Right renal pelvis (tissue), 4 donors: ENCODE measurements at regions not wholly inside any gene's neighbourhood (a gene's known extent, or its start where the extent isn't known, plus 50 kb on each side); places are given as distances from the start of the nearest gene placed in this dataset.

ENCODE experiments used
- DNase-seq, 4 donors: peaks; one replicate each; pipeline ENCODE4 v3.0.0-alpha.2; 2013; ENCODE audit warnings: low read depth in 4 of 4, low spot score in 3 of 4, missing footprints in 1 of 4

DNA sequence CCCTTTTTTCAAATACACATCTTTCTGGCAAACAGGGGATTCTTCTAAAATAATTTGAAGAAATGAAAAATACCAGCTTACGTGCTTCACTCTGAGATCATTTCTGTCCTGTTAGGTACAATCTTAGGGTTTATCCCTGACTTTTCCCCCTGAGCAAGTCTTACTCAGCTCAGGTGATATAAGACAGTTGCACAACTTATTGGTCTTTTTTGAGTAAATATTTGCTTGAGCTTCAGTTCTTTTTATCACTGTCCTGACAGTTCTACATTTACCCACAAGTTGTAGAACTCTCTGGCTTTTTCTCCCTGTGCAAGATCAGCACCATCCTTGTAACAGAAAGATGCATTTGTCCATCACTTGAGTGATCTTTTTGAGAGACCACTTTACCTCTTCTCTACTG is 84.9 kb downstream of the MID1IP1 start:
- no peak for DNase-seq

DNA sequence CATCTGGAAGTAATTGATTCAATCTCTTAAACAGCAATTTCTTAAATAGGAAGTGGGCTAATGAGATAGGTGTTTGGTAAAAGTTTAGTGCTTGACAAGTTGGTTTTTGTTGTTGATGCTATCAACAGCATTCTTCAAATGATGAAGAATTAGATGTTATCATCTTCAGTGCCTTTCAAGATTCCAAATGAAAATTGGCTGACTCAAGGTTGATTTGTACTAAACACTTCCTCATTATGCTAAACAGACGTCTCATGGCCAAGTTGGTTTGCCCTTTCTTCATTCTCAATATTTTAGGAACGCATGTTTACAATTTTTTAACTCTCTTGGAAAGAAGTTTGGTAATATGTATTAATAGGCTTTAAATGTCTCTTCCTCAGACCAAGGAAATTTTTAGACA is 86.0 kb downstream of the MID1IP1 start:
- DNase-seq = no peak

DNA sequence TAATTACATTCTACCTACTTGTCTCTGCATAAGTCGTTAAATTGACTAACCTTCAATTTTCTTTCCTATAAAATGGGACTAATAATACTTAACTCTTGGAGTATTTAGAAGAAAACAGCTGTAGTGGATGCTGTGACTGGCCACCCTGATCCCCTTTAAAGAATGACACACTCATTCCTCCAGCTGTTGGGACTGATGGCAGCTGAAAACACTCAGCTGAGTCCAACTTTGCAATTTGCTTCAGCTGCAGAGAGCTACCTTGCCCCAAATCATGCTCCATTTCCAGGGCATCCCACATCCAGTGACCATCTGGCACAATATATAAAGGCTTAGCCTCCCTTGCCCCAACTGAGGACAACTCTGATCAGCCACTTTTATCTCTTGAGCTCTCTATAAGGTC is 89.1 kb downstream of the MID1IP1 start:
- DNase-seq = no peak

DNA sequence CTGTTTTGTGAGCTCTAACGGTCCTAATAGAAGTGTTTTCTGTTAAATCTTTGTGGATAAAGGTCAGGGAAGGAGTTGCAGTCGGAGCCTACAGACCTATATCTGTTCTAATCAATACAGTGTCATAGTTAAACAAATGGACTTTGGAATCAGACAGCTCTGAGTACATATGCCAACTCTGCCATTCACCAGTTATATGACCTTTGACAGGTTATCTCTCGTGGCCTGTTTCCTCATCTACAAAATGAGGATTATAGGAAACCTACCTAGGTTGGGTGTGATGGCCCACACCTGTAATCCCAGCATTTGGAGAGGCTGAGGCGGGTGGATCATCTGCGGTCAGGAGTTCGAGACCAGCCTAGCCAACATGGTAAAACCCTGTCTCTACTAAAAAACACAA is 89.7 kb downstream of the MID1IP1 start:
- DNase-seq = no peak

DNA sequence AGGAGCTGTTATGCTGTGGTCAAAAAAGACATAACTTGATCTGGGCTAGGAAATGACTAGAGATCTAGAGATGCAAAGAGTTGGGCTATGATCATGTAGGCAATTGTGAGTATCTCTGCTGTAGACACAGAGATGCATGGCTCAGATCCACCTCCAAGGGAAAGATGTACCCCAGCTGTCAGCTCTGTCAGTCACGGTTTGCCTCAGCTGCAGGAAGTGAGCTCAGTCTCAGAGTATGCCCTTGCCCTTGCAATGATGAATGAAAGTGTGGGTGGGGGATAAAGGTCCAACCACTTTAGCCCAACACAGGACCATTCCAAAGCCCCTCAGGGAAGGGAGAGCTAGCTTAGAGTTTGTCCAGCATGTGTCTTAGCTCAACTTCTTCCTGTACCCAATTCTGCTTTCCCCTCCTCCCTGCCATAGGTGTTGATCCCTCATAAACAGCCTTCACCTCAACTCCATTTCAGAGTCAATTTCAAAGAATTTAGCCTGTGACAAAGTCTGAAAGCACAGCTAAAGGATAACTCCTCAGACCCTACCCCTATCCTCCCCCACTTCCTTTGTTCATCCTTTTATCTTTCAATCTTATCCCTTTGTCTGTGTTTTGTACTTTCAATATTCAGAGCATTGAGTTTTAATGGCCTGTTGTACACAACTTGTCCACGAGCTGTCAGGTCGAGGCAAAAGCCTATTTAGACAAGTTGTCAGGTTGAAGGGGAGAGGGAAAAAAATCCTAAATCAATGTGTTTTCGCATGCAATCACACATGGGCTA is 90.6 kb downstream of the MID1IP1 start:
- DNase-seq = no peak

DNA sequence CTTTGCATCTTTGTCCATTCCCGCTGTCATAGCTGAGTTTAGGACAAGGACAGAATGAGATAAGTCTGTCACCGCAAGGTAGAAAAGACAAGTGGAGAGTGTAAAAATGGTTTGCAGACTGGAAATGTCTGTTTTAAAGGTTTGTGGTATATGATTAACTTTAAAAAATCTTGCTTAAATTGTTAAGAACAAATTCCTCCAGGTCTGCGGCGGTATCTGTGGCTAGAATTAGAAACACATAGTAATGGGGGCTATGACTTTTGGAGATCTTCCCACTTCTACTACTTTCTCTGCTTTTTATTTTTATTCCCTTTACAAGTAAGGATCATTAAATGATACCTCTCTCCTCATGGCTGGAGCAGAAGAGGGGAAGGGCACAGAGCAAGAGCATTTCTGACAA is 92.2 kb downstream of the MID1IP1 start:
- no peak for DNase-seq

DNA sequence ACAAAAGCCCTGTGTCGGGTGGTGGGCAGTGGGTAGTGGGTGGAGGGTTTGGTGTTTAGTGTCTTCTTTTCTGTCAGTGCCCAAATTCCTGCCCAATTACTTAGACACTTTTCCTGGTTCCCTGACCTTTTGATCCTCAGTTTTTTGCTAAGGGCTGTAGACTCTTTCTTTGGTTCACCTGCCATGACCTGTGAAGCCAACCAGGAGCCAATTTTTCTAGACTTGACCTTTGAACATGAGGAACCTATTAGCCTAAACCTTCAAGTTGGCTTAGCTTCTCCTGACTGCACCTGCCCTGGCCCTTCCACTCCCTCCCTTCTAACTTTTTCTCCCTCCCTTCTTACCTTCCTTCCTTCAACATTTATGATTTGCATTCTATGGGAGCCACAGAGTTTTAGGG is 94.5 kb downstream of the MID1IP1 start:
- DNase-seq = no peak

DNA sequence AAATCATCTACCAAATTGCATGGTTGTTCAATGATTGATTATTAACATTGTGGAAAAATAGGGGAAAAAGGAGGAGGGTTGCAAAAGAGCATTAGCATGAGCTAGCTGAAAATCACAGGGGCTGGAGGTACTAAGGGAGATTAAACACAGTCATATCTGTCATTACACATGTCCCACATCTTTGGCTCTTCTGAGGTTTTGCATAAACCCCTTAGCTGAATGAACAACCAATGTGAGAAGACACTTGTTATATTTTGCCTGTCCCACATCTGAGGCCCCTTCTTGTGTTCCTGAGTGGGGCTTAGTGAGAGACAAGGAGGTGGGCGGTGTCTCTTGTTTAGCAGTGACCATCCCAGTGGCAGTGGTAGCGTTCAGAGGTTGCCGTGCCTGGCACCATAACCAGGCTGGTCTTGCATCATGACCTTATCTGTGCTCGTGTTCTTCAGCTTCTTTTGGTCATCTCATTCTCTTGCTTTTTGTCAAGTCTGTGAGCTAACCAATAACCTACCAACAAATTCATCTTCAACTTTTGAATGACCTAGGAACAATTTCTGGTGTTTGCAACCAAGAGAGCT is 95.6 kb downstream of the MID1IP1 start:
- no peak for DNase-seq

DNA sequence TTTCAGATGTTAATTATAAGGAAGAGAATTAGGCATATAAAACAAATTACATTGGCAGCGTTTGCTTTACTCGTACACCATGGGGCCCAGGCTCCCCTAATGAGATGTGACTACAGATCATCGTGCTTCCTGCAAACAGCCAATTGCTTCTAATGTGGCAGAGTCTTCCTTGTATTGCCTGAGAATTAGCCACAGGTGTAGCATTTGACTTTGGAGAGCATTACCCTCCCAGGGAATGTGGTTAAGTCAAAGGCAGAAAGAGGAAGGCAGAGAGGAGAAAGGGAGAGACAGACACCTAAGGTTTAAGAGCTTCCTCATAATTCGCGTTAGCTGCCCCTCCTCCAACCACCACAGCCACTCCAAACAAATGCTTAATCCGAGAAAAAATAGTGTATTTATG is 97.0 kb downstream of the MID1IP1 start:
- DNase-seq = no peak

DNA sequence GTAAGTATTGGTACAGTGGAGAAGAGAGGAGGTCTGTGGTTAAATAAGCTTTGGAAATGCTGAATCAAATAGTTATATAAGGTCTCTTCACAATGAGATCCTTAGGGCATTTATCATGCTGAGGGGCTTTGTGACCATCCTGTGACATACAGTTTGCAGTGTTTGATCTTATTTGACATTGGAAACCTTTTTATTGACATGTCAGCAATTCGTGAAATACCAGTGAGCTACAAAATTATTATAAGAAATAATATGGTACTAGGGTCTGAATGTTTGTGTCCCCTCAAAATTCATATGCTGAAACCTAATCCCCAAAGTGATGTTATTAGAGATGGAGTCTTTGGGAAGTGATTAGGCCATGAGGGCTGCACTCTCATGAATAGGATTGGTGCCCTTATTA is 98.4 kb downstream of the MID1IP1 start:
- DNase-seq = no peak

DNA sequence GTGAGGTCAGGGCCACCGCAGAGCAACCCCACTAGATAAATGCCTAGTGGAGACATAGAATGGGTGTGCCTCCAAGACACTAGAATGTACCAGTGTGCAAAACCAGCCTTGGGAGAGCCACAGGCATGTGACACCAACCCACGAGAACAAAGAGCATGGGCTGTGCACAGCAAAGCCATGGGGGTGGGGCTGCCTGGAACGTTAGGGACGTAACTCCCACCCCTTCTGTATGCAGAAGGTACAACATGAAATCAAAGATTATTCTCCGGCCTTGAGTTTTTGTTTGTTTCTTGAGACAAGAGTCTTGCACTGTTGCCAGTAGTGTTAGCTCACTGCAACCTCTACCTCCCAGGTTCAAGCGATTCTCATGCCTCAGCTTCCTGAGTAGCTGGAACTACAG is 99.5 kb downstream of the MID1IP1 start:
- no peak for DNase-seq

DNA sequence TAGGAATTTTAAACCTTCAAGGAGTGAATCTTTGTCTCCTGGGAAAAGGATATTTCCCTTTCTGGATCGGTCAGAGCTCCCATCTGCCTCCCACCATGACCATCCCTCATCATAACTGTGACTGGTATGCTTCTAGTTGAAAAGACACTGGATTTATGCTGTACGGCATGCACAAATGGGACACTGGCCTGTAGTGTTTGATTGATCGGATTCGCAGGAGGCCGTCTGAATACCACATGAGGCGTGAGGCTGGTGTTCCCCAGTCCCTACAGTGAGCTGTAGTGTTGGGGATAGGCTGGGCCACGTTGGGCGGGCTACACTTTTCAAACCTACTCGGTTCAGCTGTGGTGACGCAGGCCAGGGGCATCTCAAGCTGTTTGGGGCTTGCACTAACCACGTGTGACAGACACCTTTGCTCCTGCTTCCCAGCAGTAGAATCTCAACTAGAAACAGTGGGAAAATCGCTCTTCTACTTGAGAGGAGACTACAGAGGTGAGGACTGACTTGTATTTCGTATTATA is 101.8 kb downstream of the MID1IP1 start:
- no peak for DNase-seq

DNA sequence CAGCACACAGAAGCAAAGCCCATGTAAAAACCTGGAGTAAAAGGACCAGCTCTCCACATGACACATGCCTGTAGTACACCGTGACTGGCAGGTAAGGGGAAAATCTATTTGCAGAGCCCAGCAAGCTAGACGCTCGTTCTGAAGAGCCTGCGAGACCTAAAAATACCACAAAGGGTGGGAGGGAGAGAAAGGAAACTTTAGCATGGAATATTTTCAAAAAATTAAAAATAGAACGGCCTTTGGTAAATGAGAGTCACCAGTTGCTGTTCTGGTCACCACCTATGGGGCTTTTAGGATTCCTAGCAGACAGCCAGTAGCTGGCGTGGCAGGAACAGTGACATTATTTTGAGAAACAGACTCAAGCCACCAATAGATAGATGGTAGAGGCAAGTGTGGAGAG is 115.5 kb downstream of the MID1IP1 start:
- DNase-seq = no peak

DNA sequence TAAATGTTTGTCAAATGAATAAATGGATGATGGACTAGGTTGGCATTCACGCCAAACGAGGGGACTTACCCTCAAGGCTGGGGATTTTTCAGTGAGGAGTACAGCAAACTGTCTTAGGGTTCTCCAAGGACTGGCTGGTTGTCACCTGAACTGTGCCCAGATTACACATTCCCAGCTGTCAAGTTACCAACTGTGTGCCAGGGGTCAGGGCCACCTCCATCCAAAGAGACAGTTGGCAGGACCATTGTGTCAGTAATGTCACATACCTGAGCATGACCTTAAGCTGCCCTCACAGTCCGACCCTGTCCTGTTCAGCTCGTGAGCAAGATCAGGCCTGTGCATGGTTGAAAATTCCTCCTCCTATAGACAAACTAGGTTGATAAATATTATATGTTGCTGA is 116.7 kb downstream of the MID1IP1 start:
- DNase-seq = no peak

DNA sequence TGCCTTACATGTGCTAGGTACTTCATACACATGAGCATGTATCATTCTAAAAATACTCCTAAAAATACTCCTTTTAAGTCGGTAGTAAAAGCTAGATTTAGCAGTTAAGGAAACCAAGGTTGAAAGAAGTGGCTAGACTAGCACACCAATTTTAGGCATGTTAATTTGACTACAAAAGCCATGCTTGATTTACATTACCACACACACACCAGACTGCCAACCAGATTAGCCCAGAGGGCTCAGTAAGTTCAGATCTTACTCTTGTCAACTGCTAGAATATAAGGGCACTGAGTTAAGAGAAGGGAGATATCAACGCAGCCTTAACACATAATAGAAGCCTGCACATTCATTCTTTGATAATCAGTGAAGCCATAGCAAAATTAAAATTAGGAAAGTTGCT is 117.9 kb downstream of the MID1IP1 start:
- DNase-seq = no peak

DNA sequence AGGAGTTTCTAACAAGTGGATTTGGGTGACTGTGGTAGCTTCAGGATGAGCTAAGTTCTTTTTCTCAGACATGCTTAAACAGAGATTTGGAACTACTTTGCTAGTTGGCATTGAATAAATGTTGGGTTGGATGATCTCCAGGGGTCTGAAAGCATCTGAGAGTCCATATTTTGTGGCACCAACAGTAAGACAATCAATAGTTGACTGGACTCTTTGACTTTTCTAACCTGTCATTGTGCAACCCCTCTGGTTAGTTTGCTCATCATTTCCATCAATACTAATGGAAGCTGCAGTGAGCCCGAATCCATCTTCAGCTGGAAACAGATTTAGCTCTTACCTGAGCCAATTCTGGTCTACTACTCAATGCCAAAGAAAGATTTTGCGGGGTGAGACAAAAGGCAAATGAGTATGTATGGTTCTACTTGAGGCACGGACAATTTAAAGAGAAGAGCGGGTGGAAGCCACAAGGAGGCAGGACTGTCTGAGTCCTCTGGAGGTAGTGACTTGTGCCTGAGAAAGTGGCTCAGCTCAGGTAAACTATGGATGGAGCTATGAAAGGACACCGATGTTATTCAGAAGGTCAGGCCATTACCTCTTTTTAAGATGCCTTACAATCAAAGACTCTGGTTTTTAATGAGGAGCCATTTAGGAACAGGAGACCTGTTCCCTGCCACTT is 118.7 kb downstream of the MID1IP1 start:
- no peak for DNase-seq

DNA sequence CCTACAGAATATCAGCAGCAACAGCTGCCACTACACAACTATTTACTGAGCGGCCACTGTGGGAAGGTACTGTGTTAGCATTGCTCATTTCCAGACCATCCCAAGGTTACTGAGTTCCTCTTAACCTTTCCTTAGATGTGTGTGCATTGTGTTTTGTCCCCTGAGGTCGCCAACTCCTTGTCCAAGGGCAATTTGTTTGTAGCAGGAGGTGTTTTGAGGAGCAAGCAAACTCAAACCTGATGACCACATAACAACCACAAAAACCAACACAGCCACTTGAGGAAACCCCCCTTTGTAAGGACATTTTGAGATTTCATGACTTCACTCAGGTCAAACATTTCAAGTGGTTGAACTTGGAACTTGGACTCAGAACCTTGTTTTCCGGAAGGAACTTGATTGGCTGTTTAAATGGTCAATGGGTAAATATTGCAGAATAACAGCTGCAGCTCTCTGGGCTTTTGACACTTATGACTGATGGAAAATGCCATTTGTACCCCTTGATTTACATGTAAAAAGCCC is 122.3 kb downstream of the MID1IP1 start:
- no peak for DNase-seq

DNA sequence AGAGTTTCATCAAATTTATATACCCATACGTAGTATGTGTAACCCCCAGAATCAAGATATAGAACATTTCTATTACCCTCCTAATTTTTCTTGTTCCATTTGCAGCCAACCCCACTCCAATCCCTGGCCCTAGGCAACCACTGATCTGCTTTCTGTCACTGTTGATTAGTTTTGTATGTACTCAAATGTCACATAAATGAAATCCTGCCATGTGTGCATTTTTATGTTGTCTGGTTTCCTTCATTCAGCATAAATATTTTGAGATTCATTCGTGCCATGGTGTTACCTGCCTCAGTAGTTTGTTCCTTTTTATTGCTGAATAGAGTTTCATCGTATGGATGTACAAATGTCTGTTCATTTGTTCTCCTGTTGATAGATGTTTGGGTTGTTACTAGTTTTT is 126.3 kb downstream of the MID1IP1 start:
- no peak for DNase-seq

DNA sequence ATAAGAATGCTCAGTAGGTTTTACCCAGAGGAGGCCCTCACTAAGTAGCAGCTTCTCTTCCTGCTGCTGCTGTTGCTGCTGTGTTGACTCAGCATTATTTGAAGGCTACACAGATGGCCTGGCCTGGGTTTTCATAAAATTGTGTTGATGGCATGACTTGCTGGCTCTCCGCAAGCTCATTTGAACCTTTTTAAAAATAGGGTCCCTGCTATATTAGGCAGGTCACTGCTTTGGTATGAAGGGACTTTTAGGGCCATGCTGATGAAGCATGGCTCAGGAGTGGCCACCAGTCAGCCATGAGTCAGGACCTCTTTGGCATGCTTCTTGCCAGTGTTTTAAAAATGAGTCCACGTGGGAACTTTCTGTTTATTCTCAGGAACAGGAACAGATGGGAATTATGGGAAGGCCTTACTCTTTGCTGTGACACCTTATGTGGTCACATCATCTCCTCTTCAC is 128.7 kb downstream of the MID1IP1 start:
- DNase-seq = no peak

DNA sequence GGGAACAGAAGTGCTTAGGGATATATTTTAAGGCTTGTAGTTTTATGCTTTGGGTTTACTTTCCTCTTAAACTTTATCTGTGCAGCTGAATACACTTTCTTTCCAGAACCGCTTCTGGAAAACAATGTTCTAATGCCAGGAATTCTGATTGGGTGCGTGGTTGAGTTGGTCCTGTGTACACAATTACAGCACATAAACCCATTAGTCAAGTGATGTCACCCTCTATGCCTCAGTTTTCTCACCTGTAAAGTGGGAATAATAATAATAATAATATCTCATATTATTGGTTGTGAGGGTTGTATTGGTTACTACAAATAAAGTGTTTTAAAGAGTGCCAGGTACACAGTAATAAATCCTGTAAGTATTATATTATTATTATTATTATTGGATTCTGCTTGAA is 129.2 kb downstream of the MID1IP1 start:
- no peak for DNase-seq

DNA sequence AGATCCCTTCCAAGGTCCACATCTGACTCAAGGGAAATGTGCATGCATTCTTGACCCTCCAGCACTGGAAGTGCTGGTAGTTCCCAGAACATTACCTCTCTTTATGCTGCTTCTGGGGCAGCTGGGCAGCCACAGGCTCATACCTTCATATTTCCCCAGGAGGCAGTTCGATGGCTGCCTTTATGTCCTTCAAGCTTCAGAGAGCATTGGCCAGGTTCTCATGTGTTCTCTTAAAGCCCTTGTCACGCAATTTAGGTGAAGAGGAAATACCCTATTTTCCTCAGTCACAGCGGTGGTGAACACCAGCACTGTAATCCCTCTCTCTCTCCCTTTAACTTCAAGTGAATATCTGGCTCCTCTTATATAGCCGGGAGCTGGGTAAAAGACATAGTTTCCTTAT is 134.3 kb downstream of the MID1IP1 start:
- no peak for DNase-seq

DNA sequence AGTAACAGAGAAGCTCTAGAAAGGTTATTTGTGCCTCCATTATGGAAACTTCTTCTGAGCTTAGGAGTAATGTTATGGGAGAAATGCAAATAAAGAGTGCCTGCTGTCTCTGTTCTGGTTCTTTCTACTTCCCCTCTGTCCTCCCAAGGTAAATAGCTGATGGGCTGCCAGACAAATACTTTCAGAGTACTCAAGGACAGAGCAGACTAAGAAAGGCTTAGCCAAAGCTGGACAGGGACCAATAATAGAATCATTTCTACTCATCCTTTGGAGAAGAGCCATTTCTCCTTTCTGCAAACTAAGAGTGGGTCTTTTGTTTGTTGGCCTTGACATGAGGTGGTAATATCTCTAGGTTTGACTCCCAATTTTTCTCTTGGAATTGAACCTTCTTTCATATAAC is 136.1 kb downstream of the MID1IP1 start:
- no peak for DNase-seq
